Progenitor cell of endocrine pancreas (in vitro differentiated cells): ENCODE measurements at regions not wholly inside any gene's neighbourhood (a gene's known extent, or its start where the extent isn't known, plus 50 kb on each side); places are given as distances from the start of the nearest gene placed in this dataset.
"Not testable (repeated sequence)": the region's sequence is repeated elsewhere in the genome, so short reads cannot be mapped to it uniquely, and the experiment has no call there.

ENCODE experiments used
- DNase-seq: peaks from one replicate; pipeline ENCODE4 v3.0.0; 2021; ENCODE audit warnings: low spot score; ENCODE audit not compliant: unreplicated experiment
- H3K27ac Mint-ChIP-seq: 2 replicates; pipeline ENCODE4 v1.8.0; 2021; ENCODE audit warnings: mild to moderate bottlenecking, moderate library complexity, mixed read lengths
- H3K27me3 Mint-ChIP-seq: 2 replicates; pipeline ENCODE4 v1.8.0; 2021; ENCODE audit warnings: mixed read lengths
- H3K36me3 Mint-ChIP-seq: 2 replicates; pipeline ENCODE4 v1.8.0; 2022; ENCODE audit warnings: mixed read lengths; ENCODE audit not compliant: insufficient read depth
- H3K4me1 Mint-ChIP-seq: 2 replicates; pipeline ENCODE4 v1.8.0; 2021; ENCODE audit warnings: low read depth, mixed read lengths
- H3K4me3 Mint-ChIP-seq: 2 replicates; pipeline ENCODE4 v1.8.0; 2021; ENCODE audit warnings: low read depth, mild to moderate bottlenecking, moderate library complexity, mixed read lengths
- H3K9me3 Mint-ChIP-seq: 2 replicates; pipeline ENCODE4 v1.8.0; 2021; ENCODE audit warnings: low read depth, mixed read lengths
- TF ChIP-seq, protein P1 (sequence below): fragments of 200-600 bp; sonication (generic); IDR thresholded peaks from one replicate; pipeline ENCODE4 v1.5.0; 2021; ENCODE audit warnings: antibody characterized with exemption, mild to moderate bottlenecking; ENCODE audit not compliant: unreplicated experiment

DNA sequence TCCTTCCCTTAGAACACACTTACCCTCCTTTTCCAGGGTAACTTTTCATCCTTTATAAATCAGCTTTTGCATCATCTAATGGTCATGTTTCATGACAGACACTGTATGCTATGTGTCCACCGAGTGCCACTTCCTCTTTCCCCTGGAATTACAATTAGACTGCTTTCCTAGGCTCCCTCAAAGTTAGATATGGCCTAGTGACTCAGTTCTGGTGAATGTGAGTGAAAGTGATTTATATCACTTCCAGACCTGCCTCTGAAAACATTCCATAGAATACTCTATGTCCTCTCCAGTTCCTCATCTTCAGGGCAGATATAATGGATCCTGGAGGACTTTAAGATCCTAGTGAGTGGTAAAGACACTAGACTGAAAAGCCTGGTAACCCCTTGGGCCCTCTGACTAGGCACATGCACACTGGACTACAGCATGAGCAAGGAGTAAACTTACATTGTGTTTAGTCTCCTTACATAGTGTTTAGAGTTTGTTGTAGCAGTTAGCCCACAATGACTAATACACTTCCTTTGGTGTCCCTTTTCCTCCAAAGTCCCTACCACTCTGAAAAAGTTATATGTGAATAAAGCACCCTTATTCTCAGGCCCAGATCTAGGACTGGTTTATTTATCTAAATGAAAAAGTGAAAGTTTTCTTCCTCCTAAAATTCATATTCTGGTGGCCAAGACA is 59.3 kb downstream of the GPR88 start:
- no peak for DNase-seq
- no peak overlapping the region for H3K4me3 Mint-ChIP-seq
- TF ChIP-seq, protein P1, sequence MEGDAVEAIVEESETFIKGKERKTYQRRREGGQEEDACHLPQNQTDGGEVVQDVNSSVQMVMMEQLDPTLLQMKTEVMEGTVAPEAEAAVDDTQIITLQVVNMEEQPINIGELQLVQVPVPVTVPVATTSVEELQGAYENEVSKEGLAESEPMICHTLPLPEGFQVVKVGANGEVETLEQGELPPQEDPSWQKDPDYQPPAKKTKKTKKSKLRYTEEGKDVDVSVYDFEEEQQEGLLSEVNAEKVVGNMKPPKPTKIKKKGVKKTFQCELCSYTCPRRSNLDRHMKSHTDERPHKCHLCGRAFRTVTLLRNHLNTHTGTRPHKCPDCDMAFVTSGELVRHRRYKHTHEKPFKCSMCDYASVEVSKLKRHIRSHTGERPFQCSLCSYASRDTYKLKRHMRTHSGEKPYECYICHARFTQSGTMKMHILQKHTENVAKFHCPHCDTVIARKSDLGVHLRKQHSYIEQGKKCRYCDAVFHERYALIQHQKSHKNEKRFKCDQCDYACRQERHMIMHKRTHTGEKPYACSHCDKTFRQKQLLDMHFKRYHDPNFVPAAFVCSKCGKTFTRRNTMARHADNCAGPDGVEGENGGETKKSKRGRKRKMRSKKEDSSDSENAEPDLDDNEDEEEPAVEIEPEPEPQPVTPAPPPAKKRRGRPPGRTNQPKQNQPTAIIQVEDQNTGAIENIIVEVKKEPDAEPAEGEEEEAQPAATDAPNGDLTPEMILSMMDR: no peak
- H3K9me3 Mint-ChIP-seq: peaks cover 10% of the 10 kb centered on the region
- H3K4me1 Mint-ChIP-seq: no peaks in the 10 kb centered on the region
- H3K36me3 Mint-ChIP-seq: no peaks in the 10 kb centered on the region
- no peak overlapping the region for H3K27ac Mint-ChIP-seq
- H3K27me3 Mint-ChIP-seq: no peaks in the 10 kb centered on the region

DNA sequence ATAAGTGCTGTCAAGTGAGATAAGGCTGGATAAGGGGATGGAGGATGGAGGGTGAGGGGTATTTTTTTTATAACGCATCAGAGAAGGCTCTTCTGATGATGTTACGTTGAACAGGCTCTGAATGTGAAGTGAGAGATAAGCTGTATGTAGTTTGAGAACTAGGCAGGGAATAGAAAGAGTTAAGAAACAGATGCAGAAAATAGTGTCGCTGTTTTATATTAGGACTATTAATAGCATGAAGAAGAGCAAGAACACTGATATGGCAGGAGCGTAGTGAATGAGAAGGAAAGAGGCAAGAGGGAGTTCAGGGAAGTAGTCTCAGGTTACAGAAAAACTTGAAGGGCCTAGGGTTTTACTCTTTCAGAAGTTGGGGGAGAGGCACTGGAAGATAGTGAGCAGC is 59.8 kb downstream of the GPR88 start:
- peaks cover 15% of the 10 kb centered on the region for H3K9me3 Mint-ChIP-seq
- TF ChIP-seq, protein P1: no peak
- no peaks in the 10 kb centered on the region for H3K36me3 Mint-ChIP-seq
- no peaks in the 10 kb centered on the region for H3K4me1 Mint-ChIP-seq
- H3K27ac Mint-ChIP-seq: no peak overlapping the region
- no peaks in the 10 kb centered on the region for H3K27me3 Mint-ChIP-seq
- no peak for DNase-seq
- no peak overlapping the region for H3K4me3 Mint-ChIP-seq

- not testable (repeated sequence) for DNase-seq, H3K4me1 Mint-ChIP-seq, H3K36me3 Mint-ChIP-seq, H3K4me3 Mint-ChIP-seq, H3K27me3 Mint-ChIP-seq, H3K27ac Mint-ChIP-seq
- H3K9me3 Mint-ChIP-seq: peaks cover 20% of the 10 kb centered on the region
Observed at GRCh38 chr1:100600377-100600776, 62.4 kb downstream of the GPR88 start.

- peaks cover 20% of the 10 kb centered on the region for H3K9me3 Mint-ChIP-seq
- H3K27ac Mint-ChIP-seq, H3K27me3 Mint-ChIP-seq, H3K36me3 Mint-ChIP-seq, DNase-seq, H3K4me3 Mint-ChIP-seq, H3K4me1 Mint-ChIP-seq: not testable (repeated sequence)
Observed at GRCh38 chr1:100602028-100602427, 64.1 kb downstream of the GPR88 start.

- Mint-ChIP-seq H3K4me1 (peaks cover 2% of the 10 kb centered on the region), H3K27me3 (no peaks in the 10 kb centered on the region), H3K36me3 (no peaks in the 10 kb centered on the region), H3K4me3 (no peak overlapping the region), H3K27ac (no peak overlapping the region), H3K9me3 (peaks cover 20% of the 10 kb centered on the region)
- no peak for DNase-seq
- TF ChIP-seq, protein P1: no peak
Observed at GRCh38 chr1:100604372-100604771, 66.4 kb downstream of the GPR88 start.

GRCh38 chr1:100606438-100606837 is 68.5 kb downstream of the GPR88 start:
- H3K36me3 Mint-ChIP-seq: no peaks in the 10 kb centered on the region
- peaks cover 14% of the 10 kb centered on the region for H3K9me3 Mint-ChIP-seq
- H3K4me1 Mint-ChIP-seq: peaks cover 2% of the 10 kb centered on the region
- no peak for DNase-seq
- no peaks in the 10 kb centered on the region for H3K27me3 Mint-ChIP-seq
- H3K27ac Mint-ChIP-seq: no peak overlapping the region
- TF ChIP-seq, protein P1: peak; percentile 29
- H3K4me3 Mint-ChIP-seq: no peak overlapping the region
